ENCODE measurements at regions not wholly inside any gene's neighbourhood (a gene's known extent, or its start where the extent isn't known, plus 50 kb on each side); places are given as distances from the start of the nearest gene placed in this dataset.
A peak's percentile ranks its signal among the peaks of the same experiment; 100 is the strongest.

- ChIA-PET CTCF (no interaction called here), POLR2A (no interaction called here)
- no peak for DNase-seq (ENCODE audit: low read depth, low spot score)
- H3K4me3 ChIP-seq (ENCODE audit: low read depth, low read length) = no peak overlapping the region
- peak; percentile 45 for TF ChIP-seq CTCF (IDR thresholded peaks at IDR 0.05; ENCODE audit: insufficient read depth, low read length, missing control alignments)
Measured at GRCh38 chr5:126234563-126235195, 188.5 kb upstream of the GRAMD2B start.

DNA sequence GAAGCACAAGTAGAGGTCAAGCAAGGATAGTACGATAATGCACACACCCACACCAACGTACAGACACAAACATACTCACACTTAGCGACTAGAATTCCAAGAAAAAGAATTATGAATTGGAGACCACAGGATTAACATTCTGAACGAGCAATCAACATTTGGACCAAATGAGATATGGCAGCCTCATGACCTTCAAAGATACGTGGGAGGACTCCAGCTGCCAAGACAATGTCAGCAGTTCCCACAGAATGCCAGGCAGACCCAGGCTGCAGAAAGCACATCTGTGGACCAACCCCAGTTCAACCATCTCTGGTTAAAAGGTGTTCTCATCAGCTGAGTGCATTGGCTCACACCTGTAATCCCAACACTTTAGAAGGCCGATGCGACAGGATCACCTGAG is 187.6 kb upstream of the GRAMD2B start:
- ChIA-PET POLR2A (no interaction called here), CTCF (no interaction called here)
- no peak overlapping the region for H3K4me3 ChIP-seq (ENCODE audit: low read depth, low read length)
- no peak for TF ChIP-seq CTCF (IDR thresholded peaks at IDR 0.05; ENCODE audit: insufficient read depth, low read length, missing control alignments)
- no peak for DNase-seq (ENCODE audit: low read depth, low spot score)

GRCh38 chr5:126236994-126237393 is 186.2 kb upstream of the GRAMD2B start:
- DNase-seq (ENCODE audit: low read depth, low spot score) = no peak
- H3K4me3 ChIP-seq (ENCODE audit: low read depth, low read length) = no peak overlapping the region
- CTCF ChIA-PET = no interaction called here
- no peak for TF ChIP-seq CTCF (IDR thresholded peaks at IDR 0.05; ENCODE audit: insufficient read depth, low read length, missing control alignments)
- POLR2A ChIA-PET = no interaction called here

DNA sequence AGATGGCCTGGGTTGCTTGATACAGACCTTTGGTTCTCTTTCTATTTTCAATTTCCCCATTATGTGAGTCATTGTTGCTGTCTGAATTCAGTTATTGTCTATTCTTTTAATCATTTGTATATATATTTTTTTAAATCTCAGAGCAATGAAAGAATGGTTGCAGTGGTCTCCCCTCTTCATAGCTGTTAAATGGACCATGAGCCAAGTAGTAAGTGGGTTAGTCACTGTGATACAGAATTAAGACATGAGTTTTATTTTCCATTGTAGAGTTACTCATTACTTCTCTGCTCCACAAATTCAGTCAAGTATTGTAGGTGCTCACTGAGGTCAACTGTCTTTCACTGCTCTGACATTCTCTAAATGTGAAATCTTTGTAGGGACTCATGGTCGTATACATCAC is 174.6 kb upstream of the GRAMD2B start:
- ChIA-PET CTCF (no interaction called here), POLR2A (no interaction called here)

GRCh38 chr5:126251024-126251423 is 172.2 kb upstream of the GRAMD2B start:
- TF ChIP-seq CTCF (IDR thresholded peaks at IDR 0.05; ENCODE audit: insufficient read depth, low read length, missing control alignments) = no peak
- no peak for DNase-seq (ENCODE audit: low read depth, low spot score)
- ChIA-PET POLR2A (no interaction called here), CTCF (no interaction called here)
- no peak overlapping the region for H3K4me3 ChIP-seq (ENCODE audit: low read depth, low read length)

More for the DNA sequence above, 174.6 kb upstream of the GRAMD2B start:
- DNase-seq (ENCODE audit: low read depth, low spot score) = no peak
- TF ChIP-seq CTCF (IDR thresholded peaks at IDR 0.05; ENCODE audit: insufficient read depth, low read length, missing control alignments) = no peak
- no peak overlapping the region for H3K4me3 ChIP-seq (ENCODE audit: low read depth, low read length)

DNA sequence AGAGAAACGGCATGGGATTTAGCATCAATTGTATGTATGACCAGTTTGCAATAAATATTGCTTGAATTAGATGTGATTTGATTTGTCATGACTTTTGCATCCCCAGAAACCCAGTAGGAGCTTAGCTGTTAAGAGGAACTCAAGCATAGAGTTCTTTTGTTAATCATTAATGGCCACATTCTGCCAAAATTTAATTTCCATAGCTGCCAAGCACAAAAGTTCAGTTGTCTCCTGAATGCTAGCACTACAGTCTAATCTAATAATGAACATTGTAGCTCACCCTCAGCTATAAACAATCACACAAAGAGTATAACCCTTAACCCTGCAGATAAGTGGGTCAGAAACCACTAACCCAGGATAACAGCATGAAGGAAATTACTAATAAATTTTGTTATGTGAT is 169.8 kb upstream of the GRAMD2B start:
- ChIA-PET POLR2A (no interaction called here), CTCF (no interaction called here)
- no peak for TF ChIP-seq CTCF (IDR thresholded peaks at IDR 0.05; ENCODE audit: insufficient read depth, low read length, missing control alignments)
- H3K4me3 ChIP-seq (ENCODE audit: low read depth, low read length) = no peak overlapping the region
- DNase-seq (ENCODE audit: low read depth, low spot score) = no peak
